GM23248 (cell line): ENCODE measurements at regions not wholly inside any gene's neighbourhood (a gene's known extent, or its start where the extent isn't known, plus 50 kb on each side); places are given as distances from the start of the nearest gene placed in this dataset.

Experiments
- EZH2 ChIP-seq: fragments of 200-600 bp; sonication (generic); IDR thresholded peaks from 2 replicates; pipeline ENCODE4 v1.6.1; 2018; ENCODE audit warnings: antibody characterized with exemption, mild to moderate bottlenecking; ENCODE audit not compliant: insufficient read depth, poor library complexity, severe bottlenecking
- EZH2phosphoT487 ChIP-seq: fragments of 200-600 bp; sonication (generic); IDR thresholded peaks from 2 replicates; pipeline ENCODE4 v1.6.1; 2018; ENCODE audit warnings: antibody characterized with exemption, moderate library complexity, mild to moderate bottlenecking, low read depth; ENCODE audit not compliant: insufficient read depth

DNA sequence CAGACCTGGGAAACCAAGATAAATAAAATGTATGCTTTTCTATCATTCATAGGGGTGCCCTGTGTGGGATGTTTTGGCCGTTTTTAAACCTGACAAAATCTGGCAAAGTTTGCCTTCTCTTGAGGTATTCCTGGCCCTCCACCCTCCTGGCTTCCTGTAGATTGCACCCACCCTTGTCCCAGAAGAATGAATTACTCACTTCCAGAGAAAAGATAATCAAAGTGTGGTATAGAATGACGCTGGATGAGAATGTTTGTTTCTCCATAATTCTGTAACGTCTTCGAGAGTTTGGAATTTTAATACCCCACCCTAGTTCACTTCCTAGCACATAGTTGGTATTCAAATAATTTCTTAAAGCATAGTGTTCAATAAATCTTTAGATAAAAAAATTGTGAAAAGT is 519.7 kb upstream of the PFKP start:
- TF ChIP-seq EZH2phosphoT487 (no peak), EZH2 (no peak)
